K562 (cell line): ENCODE measurements at regions not wholly inside any gene's neighbourhood (a gene's known extent, or its start where the extent isn't known, plus 50 kb on each side); places are given as distances from the start of the nearest gene placed in this dataset.

Experiments used
- ATAC-seq: fragments of 200-7000 bp; cut with Tn5 transposase; 3 replicates; pipeline ENCODE4 v1.9.1; 2020; ENCODE audit warnings: moderate library complexity
- BruUV-seq: library from RNA; stranded (reverse); fragments of 400-500 nt; replicated peaks from 2 replicates; lab custom pipeline; 2021; lab: Mats Ljungman, UMichigan
- CTCF ChIA-PET: fragments of 300-600 bp; formaldehyde crosslinking; extraction: SDS; loops from one replicate; lab custom pipeline; 2021; ENCODE audit warnings: low intra/inter-chr PET ratio; lab: Yijun Ruan, JAX
- POLR2A ChIA-PET: fragments of 300-600, 350-650 bp; sonication (Branson Sonifier 250); formaldehyde crosslinking; extraction: SDS; loops from one replicate; lab custom pipeline; 2021; ENCODE audit warnings: antibody characterized with exemption, inconsistent platforms; lab: Yijun Ruan, JAX
- DNase-seq, 4 experiments: peaks; one replicate each; pipeline versions ENCODE4 v3.0.0 to v3.0.0-alpha.2; 2011 to 2018; ENCODE audit warnings: low spot score in 3 of 4, mixed read lengths in 3 of 4; ENCODE audit errors: extremely low read depth in 1 of 4
- FAIRE-seq: peaks from 2 replicates; lab custom pipeline; 2011; peaks lifted over from hg19 to GRCh38; lab: Jason Lieb, UNC
- H2AFZ ChIP-seq: 2 replicates; pipeline ENCODE4 v1.6.0; 2011; ENCODE audit warnings: low read depth, low read length, control low read depth, inconsistent platforms
- H3K27ac ChIP-seq: fragments of 200-600 bp; 3 replicates; pipeline ENCODE4 v1.8.0; 2011; ENCODE audit warnings: low read depth, mild to moderate bottlenecking, control low read depth, inconsistent platforms, low read length, moderate library complexity, mixed read lengths; ENCODE audit errors: extremely low read depth
- H3K27me3 ChIP-seq, 2 experiments: fragments of 300-600 bp in 1 of 2; 2 replicates in 1 of 2; 3 replicates in 1 of 2; pipeline versions ENCODE4 v1.6.0 to v1.8.0; 2011; ENCODE audit warnings: inconsistent platforms in 2 of 2, low read length in 2 of 2, mild to moderate bottlenecking in 1 of 2, mixed read lengths in 1 of 2, moderate library complexity in 1 of 2; ENCODE audit not compliant: control insufficient read depth in 2 of 2, insufficient read depth in 2 of 2
- H3K36me3 ChIP-seq: fragments of 300-600 bp; 3 replicates; pipeline ENCODE4 v1.8.0; 2011; ENCODE audit warnings: mild to moderate bottlenecking, low read length, inconsistent platforms; ENCODE audit not compliant: control insufficient read depth, insufficient read depth
- H3K4me1 ChIP-seq, 2 experiments: fragments of 200-600 bp in 1 of 2; replicated peaks in 1 of 2; 2 replicates in 1 of 2; 3 replicates in 1 of 2; pipeline versions ENCODE4 v1.5.1 to v1.8.0; 2011; ENCODE audit warnings: inconsistent platforms in 2 of 2, low read length in 2 of 2, mild to moderate bottlenecking in 1 of 2, mixed read lengths in 1 of 2, moderate library complexity in 1 of 2; ENCODE audit not compliant: control insufficient read depth in 2 of 2, insufficient read depth in 2 of 2
- H3K4me2 ChIP-seq: 2 replicates; pipeline ENCODE4 v1.6.1; 2011; ENCODE audit warnings: low read length, control low read depth, inconsistent platforms, mixed read lengths; ENCODE audit not compliant: insufficient read depth
- H3K4me3 ChIP-seq: fragments of 200-600 bp; sonication (generic), shearing (Covaris generic); 2 replicates; pipeline ENCODE4 v1.5.1; 2016; ENCODE audit warnings: control low read depth, inconsistent platforms
- H3K79me2 ChIP-seq: fragments of 200-600 bp; 3 replicates; pipeline ENCODE4 v1.8.0; 2011; ENCODE audit warnings: low read length, inconsistent platforms; ENCODE audit not compliant: control insufficient read depth, insufficient read depth
- H3K9ac ChIP-seq, 2 experiments: 2 replicates each; pipeline versions ENCODE4 v1.6.0 to v1.6.1; 2011; ENCODE audit warnings: low read depth in 2 of 2, low read length in 2 of 2, control low read depth in 1 of 2, inconsistent platforms in 1 of 2, mild to moderate bottlenecking in 1 of 2, mixed read lengths in 1 of 2; ENCODE audit not compliant: insufficient read depth in 1 of 2
- H3K9me1 ChIP-seq: one replicate; pipeline ENCODE4 v1.6.0; 2011; ENCODE audit warnings: inconsistent platforms, mild to moderate bottlenecking, low read length, moderate library complexity; ENCODE audit not compliant: control insufficient read depth, insufficient read depth
- H3K9me3 ChIP-seq: replicated peaks from 2 replicates; pipeline ENCODE4 v1.5.1; 2011; ENCODE audit warnings: low read depth, low read length, inconsistent platforms; ENCODE audit not compliant: control insufficient read depth, insufficient read depth
- H4K20me1 ChIP-seq: replicated peaks from 2 replicates; pipeline ENCODE4 v1.6.1; 2011; ENCODE audit warnings: low read length, inconsistent platforms, mixed read lengths; ENCODE audit not compliant: control insufficient read depth, insufficient read depth
- AFF1 ChIP-seq, 2 experiments: fragments of 450-650 bp; IDR thresholded peaks; 2 replicates each; pipeline ENCODE4 v1.6.1; 2018; ENCODE audit warnings: mild to moderate bottlenecking in 2 of 2, low read depth in 1 of 2; ENCODE audit not compliant: partially characterized antibody in 2 of 2
- CBX2 ChIP-seq: fragments of 200-600 bp; sonication (generic); IDR thresholded peaks from one replicate; pipeline ENCODE4 v1.6.1; 2012; ENCODE audit warnings: mild to moderate bottlenecking, low read length, inconsistent platforms; ENCODE audit not compliant: insufficient read depth, poor library complexity, severe bottlenecking
- FIP1L1 ChIP-seq: fragments of 200-400 bp; formaldehyde crosslinking; IDR thresholded peaks from 2 replicates; pipeline ENCODE4 v1.6.1; 2018; ENCODE audit warnings: mild to moderate bottlenecking, low read depth, low read length; ENCODE audit not compliant: poor library complexity, severe bottlenecking
- HDAC3 ChIP-seq: fragments of 450-650 bp; IDR thresholded peaks from 2 replicates; pipeline ENCODE4 v1.6.1; 2018; ENCODE audit warnings: borderline replicate concordance, mild to moderate bottlenecking, moderate library complexity; ENCODE audit not compliant: partially characterized antibody
- HMGN3 ChIP-seq: IDR thresholded peaks from 2 replicates; pipeline ENCODE4 v1.6.1; 2011; ENCODE audit warnings: borderline replicate concordance, low read depth, mild to moderate bottlenecking, mixed read lengths, low read length; ENCODE audit not compliant: insufficient read length; ENCODE audit errors: extremely low read depth
- HMGXB4 ChIP-seq: sonication (generic); formaldehyde crosslinking; IDR thresholded peaks from 2 replicates; pipeline ENCODE4 v1.8.1; 2023; ENCODE audit warnings: mild to moderate bottlenecking, missing genetic modification reagents
- KDM1A ChIP-seq, 2 experiments: fragments of 450-650 bp; IDR thresholded peaks; 2 replicates each; pipeline ENCODE4 v1.6.1; 2016; ENCODE audit warnings: mild to moderate bottlenecking in 2 of 2
- KLF1 ChIP-seq: fragments of 450-650 bp; IDR thresholded peaks from 2 replicates; pipeline ENCODE4 v1.6.1; 2016; ENCODE audit warnings: missing genetic modification characterization, missing compliant biosample characterization
- MYBL2 ChIP-seq, 2 experiments: fragments of 450-650 bp in 1 of 2; sonication (generic) in 1 of 2; formaldehyde crosslinking in 1 of 2; IDR thresholded peaks; 2 replicates each; pipeline versions ENCODE4 v1.6.1 to v1.8.1; 2017 to 2022; ENCODE audit warnings: borderline replicate concordance in 1 of 2, inconsistent platforms in 1 of 2, low read depth in 1 of 2, mild to moderate bottlenecking in 1 of 2, missing genetic modification reagents in 1 of 2, moderate library complexity in 1 of 2
- NFATC3 ChIP-seq: fragments of 450-650 bp; IDR thresholded peaks from 2 replicates; pipeline ENCODE4 v1.6.1; 2017; ENCODE audit warnings: mild to moderate bottlenecking
- NUFIP1 ChIP-seq: fragments of 450-650 bp; IDR thresholded peaks from 2 replicates; pipeline ENCODE4 v1.6.1; 2018; ENCODE audit not compliant: partially characterized antibody
- U2AF1 ChIP-seq: fragments of 200-400 bp; formaldehyde crosslinking; optimal IDR thresholded peaks from 2 replicates; pipeline ENCODE3; 2017; ENCODE audit warnings: mild to moderate bottlenecking, low read depth, low read length, moderate library complexity
- ZNF212 ChIP-seq: fragments of 450-650 bp; formaldehyde crosslinking; IDR thresholded peaks from 2 replicates; pipeline ENCODE4 v1.4.0; 2020; ENCODE audit warnings: mild to moderate bottlenecking
- ZNF280B ChIP-seq: fragments of 250-450 bp; sonication (Bioruptor Pico); IDR thresholded peaks from 2 replicates; pipeline ENCODE4 v1.5.1; 2021; ENCODE audit warnings: mild to moderate bottlenecking
- in situ Hi-C: fragments of 300-500 bp; cut with MboI; formaldehyde crosslinking; loops from 4 replicates; pipeline ENCODE4 v1.15.0; 2018; ENCODE audit warnings: inconsistent platforms, mixed read lengths
- intact Hi-C: fragments of 100-400 bp; cut with micrococcal nuclease; formaldehyde crosslinking; loops from 2 replicates; pipeline ENCODE4 v1.14.2; 2022

- FAIRE-seq (no peak), ATAC-seq (no peak), DNase-seq (no peak)
- intact Hi-C loops (no loop called here), in situ Hi-C loops (no loop called here)
- Histone ChIP-seq H3K27ac (no peak overlapping the region), H2AFZ (no peak overlapping the region), H3K9me3 (no peaks in the 10 kb centered on the region), H3K4me2 (no peak overlapping the region), H3K4me3 (no peak overlapping the region), H3K27me3 (no peaks in the 10 kb centered on the region), H3K36me3 (no peaks in the 10 kb centered on the region), H3K4me1 (no peaks in the 10 kb centered on the region), H3K9me1 (no peaks in the 10 kb centered on the region), H3K79me2 (no peaks in the 10 kb centered on the region), H3K9ac (no peak overlapping the region), H4K20me1 (no peaks in the 10 kb centered on the region)
- ChIA-PET POLR2A (no interaction called here), CTCF (no interaction called here)
- no TSS peak for BruUV-seq
- TF ChIP-seq U2AF1 = no peak
- no peak for TF ChIP-seq HMGN3
- TF ChIP-seq AFF1 (IDR thresholded peaks at IDR 0.05; ENCODE audit: low read depth in 1 of 2, partially characterized antibody in 2 of 2) = no peak
- no peak for TF ChIP-seq ZNF212 (CRISPR knock-in tag)
- TF ChIP-seq HMGXB4 = no peak
- TF ChIP-seq NFATC3 = no peak
- no peak for TF ChIP-seq KLF1 (tag)
- no peak for TF ChIP-seq KDM1A (IDR thresholded peaks at IDR 0.05)
- no peak for TF ChIP-seq FIP1L1
- TF ChIP-seq ZNF280B (CRISPR knock-in tag) = no peak
- no peak for TF ChIP-seq MYBL2 (IDR thresholded peaks at IDR 0.05; ENCODE audit: low read depth)
- no peak for TF ChIP-seq MYBL2 (CRISPR knock-in tag; IDR thresholded peaks at IDR 0.05; ENCODE audit: borderline replicate concordance)
- TF ChIP-seq NUFIP1 = no peak
- no peak for TF ChIP-seq HDAC3
- TF ChIP-seq CBX2 = no peak
Observed at GRCh38 chr6:80792151-80792550, 685.7 kb downstream of the BCKDHB start.
